Spleen (tissue), 7 donors: ENCODE measurements at regions not wholly inside any gene's neighbourhood (a gene's known extent, or its start where the extent isn't known, plus 50 kb on each side); places are given as distances from the start of the nearest gene placed in this dataset.

Source experiments
- CTCF ChIP-seq, 11 experiments: fragments of 200-600 bp in 7 of 11; fragments of 450-650 bp in 4 of 11; sonication (generic) in 4 of 11; IDR thresholded peaks in 8 of 11; conservative IDR thresholded peaks in 3 of 11; 1 replicate in 7 of 11; 2 replicates in 4 of 11; pipeline versions ENCODE4 v1.4.0 to v1.8.0; 2016 to 2021; ENCODE audit warnings: antibody characterized with exemption in 11 of 11, inconsistent platforms in 4 of 11, mild to moderate bottlenecking in 1 of 11
- POLR2A ChIP-seq, 3 donors: fragments of 450-650 bp; IDR thresholded peaks; one replicate each; pipeline ENCODE4 v1.5.1; 2017; ENCODE audit warnings: antibody characterized with exemption in 3 of 3, mild to moderate bottlenecking in 1 of 3
- donor health status: DM: no; HTN: no; CAD: no; lungs with moderate emphysema.
- donor health status: DM: no; HTN: no; CAD: no.
- donor health status: DM: no; HTN: no; CAD: no.

DNA sequence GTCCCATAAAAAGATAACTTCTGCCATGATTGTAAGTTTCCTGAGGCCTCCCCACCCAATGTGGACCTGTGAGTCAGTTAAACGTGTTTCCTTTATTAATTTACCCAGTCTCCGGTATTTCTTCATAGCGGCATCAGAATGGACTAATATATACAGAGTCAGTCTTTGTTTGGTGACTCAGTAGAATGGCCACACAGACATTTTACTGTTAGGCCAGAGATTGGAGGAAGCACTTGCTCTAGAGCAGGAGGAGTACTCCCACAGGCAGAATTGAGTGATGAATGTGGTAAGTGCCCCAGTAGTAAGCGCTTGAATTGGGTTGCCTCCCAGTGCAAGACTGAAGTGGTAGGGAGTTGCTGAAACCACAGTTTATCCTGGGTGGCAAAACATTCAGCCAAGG, 149.5 kb upstream of the SMIM30 start:
- TF ChIP-seq CTCF (IDR thresholded peaks at IDR 0.05 in 8 of 11, conservative IDR thresholded peaks at IDR 0.05 in 3 of 11) (no peak), POLR2A (IDR thresholded peaks at IDR 0.05) (no peak)
